G401 (cell line): ENCODE measurements at regions not wholly inside any gene's neighbourhood (a gene's known extent, or its start where the extent isn't known, plus 50 kb on each side); places are given as distances from the start of the nearest gene placed in this dataset.

ENCODE experiments used
- DNase-seq: peaks from one replicate; pipeline ENCODE4 v3.0.0-alpha.2; 2015; ENCODE audit warnings: low spot score
- in situ Hi-C: cut with HindIII; loops from 2 replicates; pipeline ENCODE4 v1.10.0; 2016; ENCODE audit warnings: low sequenced_read_pairs, mixed read lengths

GRCh38 chr10:113313722-113314121, 239.1 kb upstream of the HABP2 start:
- in situ Hi-C loops = no loop called here
- DNase-seq = no peak

DNA sequence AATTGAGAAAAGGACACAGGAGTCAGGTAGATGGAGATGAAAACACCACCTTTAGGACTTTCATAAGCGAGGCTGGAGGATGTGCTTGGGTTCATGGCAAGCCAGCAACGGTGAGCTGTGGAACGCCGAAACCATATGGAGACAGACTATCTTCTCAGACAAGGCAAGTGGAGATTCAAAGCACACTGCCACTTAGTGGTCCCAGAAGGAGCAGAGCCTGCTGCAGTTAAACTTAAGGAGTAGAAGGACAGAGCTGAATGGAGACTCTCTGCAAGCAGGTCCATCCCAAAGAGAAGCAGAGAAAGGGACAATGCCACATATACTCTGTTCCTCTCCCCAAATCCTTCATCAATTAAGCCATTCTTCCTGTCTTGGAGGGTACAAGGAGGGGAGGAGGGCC, 236.3 kb upstream of the HABP2 start:
- no peak for DNase-seq
- in situ Hi-C loops = no loop called here

DNA sequence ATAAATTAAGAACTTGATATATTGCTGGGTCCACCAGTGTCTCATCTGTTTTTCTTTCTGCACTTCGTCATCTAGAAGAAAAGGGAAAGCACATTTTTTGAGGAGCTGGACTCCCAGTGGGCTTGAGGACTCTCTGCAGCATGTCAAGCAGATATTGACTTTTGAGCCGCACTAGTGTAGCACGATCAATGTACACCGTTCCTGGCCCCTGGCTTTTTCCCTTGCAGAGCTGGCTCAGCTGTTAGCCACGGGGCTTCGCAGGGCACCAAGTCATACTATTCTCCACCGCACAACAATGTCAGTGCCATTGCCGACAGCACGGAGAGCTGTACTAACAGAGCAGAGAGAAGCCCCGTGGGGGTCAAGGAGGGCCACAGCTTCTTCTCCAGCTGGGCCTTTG, 235.4 kb upstream of the HABP2 start:
- DNase-seq = no peak
- in situ Hi-C loops = no loop called here

GRCh38 chr10:113319479-113319878, 233.4 kb upstream of the HABP2 start:
- in situ Hi-C loops = no loop called here
- DNase-seq = no peak

GRCh38 chr10:113320211-113320610, 232.6 kb upstream of the HABP2 start:
- no peak for DNase-seq
- in situ Hi-C loops = no loop called here

DNA sequence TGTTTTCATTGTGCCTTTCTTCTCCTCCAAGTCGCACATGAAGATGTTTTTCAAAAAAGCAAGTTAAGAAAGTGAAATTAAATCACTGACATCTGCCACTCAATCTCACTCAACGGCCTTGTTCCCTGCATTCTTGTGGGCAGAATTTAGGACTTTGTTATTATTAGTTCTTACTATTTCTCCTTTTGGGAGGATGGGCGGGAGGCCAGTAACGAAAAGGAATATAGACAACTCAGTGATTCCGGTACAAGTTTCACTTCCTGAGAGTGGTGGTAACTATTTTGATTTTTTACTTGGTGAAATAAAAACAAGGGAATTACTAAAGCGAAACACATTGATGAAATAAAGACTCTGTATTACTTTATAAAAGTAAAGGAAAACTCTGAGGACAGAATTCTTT, 231.9 kb upstream of the HABP2 start:
- in situ Hi-C loops = no loop called here

DNA sequence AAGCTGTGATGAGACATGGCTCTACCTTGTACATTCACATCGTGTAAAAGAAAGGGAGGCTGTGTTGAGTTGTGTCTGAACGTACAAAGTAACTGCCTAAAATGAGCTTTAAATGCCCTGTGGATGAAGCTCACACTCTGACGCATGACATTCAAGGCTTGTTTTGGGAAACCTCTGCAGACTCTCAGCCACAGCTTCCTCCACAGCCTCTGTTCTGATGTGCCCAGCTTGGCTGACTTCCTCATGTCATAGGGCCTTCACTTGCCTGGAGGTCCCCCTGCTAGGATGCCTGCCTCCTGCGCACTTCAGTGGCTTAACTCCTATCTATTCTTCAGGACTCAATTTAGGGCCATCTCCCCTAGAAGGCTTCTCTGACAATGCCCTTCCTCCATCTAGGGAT, 230.0 kb upstream of the HABP2 start:
- in situ Hi-C loops = no loop called here
- no peak for DNase-seq

More for the DNA sequence above, 231.9 kb upstream of the HABP2 start:
- DNase-seq = no peak

DNA sequence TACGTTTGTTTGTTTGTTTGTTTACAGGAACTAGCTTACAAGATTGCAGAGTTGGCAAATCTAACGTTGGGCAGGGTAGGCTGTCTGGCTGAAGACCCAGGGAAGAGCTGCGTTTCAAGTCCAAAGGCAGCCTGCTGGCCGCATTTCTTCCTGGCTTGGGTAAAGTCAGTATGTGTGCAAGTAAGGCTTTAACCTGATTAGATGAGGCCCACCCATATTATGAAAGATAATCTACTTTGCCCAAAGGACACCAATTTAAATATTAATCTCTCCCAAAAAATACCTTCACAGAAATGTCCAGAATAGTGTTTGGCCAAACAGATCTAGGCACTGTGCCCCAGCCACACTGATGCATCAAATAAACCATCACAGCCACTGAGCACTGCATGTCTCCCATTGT, 228.9 kb upstream of the HABP2 start:
- DNase-seq = no peak
- in situ Hi-C loops = no loop called here

DNA sequence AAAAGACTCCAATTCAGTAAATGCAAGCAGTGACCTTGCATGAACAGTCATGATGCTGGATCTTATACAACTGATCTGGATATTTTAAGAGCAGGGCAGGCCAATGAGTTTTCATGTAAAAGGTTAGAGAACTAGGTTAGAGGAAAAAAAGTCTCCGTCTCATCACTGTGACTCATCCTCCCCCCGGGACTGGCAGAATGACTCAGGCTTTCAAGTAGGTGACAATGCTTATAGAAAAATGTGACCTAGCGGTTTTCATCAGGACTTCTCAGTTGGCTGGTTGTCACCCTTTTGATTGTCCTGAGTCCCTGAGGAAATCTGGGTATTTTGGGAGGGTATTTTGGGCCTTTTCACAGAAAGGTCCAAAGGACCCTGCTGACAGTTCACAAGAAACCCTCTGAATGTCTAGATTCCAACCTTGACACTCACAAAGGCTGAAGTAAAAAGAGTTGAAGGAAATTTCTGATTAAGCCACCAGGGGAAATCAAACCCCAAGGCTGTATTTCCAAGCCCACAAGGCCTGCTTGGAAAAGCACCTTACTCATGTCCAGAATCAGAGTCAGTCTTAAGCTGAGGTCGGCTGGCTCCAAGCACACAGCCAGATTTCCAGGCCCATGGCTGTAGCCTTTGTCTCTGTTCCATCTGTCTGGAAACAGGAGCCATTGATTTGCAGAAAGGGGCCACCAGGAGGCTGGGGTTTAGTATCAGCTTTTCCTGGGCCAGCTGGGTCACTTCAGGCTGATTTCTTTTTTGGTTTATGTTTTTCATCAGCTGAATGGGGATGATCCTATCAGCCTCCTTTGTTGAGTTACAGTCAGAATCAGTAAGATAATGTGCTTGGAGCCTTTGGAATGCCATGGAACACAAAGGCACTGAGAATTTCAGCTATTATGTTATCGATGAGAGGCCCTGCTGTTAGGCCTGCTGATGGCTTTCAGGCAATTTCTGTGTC, 226.4 kb upstream of the HABP2 start:
- in situ Hi-C loops = no loop called here
- DNase-seq = no peak

GRCh38 chr10:113329121-113329596, 223.7 kb upstream of the HABP2 start:
- in situ Hi-C loops = no loop called here
- no peak for DNase-seq

DNA sequence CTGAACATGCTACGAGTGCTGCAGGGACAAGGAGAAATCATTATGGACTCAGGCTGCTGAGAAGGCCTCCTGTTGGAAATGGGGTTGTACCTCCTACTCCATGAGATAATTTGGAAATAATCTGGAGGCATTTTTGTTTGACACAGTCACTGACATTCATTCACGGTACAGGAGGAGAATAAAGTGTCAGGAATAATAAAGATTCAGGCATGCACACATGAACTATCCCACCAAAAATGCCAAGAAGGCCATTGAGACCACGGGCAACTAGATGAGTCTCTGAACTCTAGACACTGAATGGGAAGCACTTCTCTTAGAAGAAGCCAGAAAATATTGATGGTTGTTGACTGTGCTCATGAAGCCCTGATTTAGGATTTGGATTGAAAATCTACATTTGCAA, 220.9 kb upstream of the HABP2 start:
- in situ Hi-C loops = no loop called here
- DNase-seq = no peak

GRCh38 chr10:113333313-113333712, 219.5 kb upstream of the HABP2 start:
- no peak for DNase-seq
- in situ Hi-C loops = no loop called here

DNA sequence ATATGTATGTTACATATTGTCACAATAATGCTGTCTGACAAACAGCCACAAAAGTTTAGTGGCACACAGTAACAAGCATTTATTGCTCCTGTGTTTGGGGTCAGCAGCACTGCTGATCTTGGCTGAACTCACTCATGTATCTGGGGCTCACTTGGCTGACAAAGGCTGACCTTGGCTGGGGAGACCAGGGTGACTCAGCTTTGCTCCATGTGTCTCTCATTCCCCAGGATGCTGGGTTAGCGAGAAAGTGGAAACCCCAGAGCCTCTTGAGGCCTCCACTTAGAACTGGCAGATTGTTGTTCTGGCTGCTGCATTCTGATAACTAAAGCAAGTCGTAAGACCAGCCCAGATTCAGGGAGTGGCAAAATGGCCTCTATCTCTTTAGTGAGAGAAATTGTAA, 217.3 kb upstream of the HABP2 start:
- in situ Hi-C loops = no loop called here
- no peak for DNase-seq

DNA sequence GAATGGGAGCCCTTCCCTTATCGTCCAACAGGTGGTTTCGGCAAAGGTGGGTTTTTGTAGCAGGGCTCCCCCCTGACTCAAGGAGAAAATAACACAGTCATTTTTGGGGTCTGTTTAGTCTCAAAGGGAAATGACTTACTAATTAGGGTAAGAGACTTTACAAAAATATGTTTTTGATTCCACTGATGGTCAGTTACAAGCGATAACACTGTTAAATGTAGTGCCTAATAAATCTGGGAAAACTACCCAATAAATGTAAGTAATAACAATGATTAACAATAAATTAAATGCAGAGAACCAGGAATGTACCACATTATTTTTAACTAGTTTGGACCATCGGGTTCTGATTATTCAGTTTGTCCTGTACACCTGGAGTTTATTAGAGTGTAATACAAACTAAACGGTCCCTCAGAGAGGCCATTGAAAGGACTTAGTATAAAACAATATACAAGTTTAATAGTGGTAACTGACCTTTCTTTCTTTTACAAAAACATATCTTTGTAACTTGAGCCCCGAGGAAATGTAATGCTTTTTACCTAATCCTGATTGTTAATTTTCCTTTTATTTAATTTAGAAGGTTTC, 216.2 kb upstream of the HABP2 start:
- in situ Hi-C loops = no loop called here
- no peak for DNase-seq

DNA sequence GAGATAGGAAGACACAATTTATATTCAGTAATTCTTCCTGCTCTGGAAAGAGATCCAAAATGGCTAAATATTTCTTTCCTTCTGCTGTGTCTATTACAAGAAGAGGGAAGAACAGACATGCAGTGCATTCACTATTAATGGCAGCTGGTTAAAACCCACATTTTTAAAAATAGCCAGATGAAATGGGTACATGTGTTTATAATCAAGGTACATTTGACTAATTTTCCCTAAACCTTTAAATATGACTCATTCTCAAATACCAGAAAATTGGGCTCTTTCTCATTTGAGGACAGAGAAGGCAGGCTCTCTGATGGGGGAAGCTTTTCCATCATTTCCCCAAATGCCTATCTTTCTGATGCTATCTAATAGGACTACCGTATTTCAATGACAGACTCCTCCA, 215.7 kb upstream of the HABP2 start:
- DNase-seq = no peak
- in situ Hi-C loops = no loop called here

DNA sequence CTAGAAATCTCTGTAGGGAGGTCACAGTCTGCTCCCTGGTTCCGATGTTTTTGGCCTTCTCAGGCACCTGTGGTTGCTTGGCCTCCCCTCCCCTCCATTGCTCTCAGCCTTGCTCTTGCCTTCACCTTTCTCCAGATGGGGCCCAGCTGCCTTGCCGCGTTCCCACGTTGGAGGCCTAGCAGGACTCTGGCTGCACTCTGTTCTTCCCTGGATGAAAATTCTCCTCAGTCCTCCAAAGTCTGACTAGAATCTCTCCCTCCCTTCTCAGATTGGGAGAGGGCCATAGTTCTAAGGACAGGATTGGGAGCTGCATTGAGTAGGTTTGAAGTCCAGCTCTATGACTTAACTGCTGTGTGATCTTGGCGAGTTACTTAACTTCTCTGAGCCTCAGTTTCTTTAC, 213.7 kb upstream of the HABP2 start:
- DNase-seq = no peak
- in situ Hi-C loops = no loop called here

DNA sequence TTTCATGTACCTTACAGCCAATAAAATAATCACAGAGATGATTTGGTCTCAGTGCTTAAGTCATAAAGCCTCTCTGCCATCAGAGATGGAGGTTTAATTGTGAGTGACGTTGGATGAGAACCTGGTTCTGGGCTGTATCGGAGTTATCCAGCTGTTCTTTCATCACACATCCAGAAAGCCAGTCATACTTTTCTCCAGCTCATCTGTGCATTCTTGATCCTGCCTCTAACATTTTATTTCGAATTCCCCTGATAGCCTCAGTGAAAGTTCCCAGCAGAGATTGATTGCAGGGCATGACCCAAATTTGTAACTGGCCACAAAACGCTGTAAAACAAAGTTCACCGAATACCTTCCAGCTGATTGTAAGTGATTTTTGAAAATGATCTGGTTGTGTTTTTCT, 212.6 kb upstream of the HABP2 start:
- in situ Hi-C loops = no loop called here
- no peak for DNase-seq

DNA sequence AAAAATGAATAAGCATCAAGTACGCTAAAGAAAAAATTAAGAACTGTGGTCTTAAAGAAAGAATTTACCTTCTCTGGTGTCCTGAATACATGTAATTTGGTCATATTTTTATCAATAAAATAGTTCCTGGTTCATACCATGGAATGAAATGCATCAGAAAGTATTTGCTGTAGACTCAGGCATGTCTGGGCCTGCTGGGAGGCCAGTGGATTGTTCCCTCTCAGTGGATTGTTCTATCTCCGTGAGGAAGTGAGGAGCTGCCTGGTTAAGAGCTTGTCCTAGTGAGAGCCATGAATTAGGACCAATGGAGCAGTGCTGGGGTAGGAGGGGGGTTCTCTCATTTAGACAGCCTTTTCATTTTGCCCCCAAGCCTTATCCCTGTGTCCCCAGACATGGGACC, 211.7 kb upstream of the HABP2 start:
- in situ Hi-C loops = no loop called here

GRCh38 chr10:113345826-113346624, 206.8 kb upstream of the HABP2 start:
- in situ Hi-C loops = no loop called here
- DNase-seq = no peak

More for the DNA sequence above, 211.7 kb upstream of the HABP2 start:
- no peak for DNase-seq

GRCh38 chr10:113347508-113347907, 205.3 kb upstream of the HABP2 start:
- in situ Hi-C loops = no loop called here
- no peak for DNase-seq
